ENCODE measurements at regions not wholly inside any gene's neighbourhood (a gene's known extent, or its start where the extent isn't known, plus 50 kb on each side); places are given as distances from the start of the nearest gene placed in this dataset.

DNA sequence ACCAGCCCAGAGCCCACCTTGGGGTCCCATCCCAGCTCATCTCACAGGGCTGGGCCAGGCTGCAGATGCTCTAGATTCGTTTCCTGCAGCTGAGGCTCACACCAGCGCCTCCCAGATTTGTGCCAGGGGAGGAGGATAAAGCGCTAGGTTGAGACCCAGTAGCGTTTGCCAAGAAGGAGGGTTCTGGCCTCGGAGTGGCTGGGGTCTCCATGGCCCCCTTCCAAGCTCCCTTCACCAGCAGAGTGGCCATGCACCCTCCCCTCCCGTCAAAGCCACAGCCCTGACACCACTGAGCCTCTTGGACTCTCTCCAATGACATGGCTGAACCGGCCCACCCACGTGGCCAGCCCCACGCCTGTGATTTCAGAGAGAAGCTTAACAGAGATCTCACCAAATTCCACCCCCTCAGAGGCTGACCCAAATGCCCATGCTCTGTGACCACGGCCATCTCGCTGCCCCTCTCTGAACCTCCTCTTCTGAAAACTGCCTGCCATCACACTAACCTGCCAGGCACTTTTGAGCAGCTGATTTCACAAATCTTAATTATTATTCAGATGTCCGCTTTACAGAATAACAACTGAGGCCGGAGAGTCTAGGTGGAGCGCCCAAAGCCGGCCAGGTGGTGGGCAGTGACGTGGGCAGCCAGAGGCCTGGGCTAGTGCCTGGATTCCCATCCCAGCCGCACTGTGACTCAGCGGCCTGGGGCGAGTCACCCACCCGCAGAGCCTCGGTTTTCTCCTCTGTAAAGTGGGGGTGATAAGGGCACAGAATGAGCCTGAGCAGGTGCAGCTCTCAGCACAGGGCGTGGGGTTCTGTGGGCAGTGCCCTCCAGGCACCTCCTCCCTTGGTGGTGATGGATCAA lies 155.7 kb downstream of the C9orf50 start:
- H3K4me1 Mint-ChIP-seq, result peaks cover 9 to 14% of the 10 kb centered on the region in 2 donors
- no peaks in the 10 kb centered on the region for H3K36me3 Mint-ChIP-seq
- H3K27ac Mint-ChIP-seq, result peak overlapping the region in 2 of 6 donors; percentile 49 to 80

DNA sequence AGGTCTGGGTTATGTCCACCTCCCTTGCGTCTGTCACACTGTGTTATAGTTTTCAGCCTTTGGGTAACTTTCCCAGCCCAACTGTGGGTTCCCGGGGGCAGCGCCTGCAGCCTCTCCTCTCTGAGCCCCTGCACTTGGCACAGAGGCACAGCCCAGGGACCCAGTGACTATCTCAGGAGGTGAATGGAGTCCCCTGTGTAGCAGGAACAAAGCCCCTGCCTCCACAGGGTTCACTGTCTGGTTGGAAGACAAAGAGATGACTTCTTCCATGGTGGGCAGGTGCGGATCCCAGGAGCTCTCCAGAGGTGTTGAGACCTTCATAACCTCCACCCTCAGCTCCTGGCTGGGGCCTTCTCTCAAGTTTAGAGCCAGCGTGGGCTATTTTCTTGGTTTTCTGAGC lies 156.9 kb downstream of the C9orf50 start:
- Mint-ChIP-seq H3K27ac (no peak overlapping the region), H3K36me3 (no peaks in the 10 kb centered on the region), H3K9me3 (peaks cover 0 to 1% (median 0%) of the 10 kb centered on the region in 6 donors), H3K4me1 (peaks cover 16 to 18% of the 10 kb centered on the region in 2 donors), H3K27me3 (ENCODE audit: low read depth in 3 of 3) (peaks cover 6 to 8% (median 7%) of the 10 kb centered on the region in 3 donors), H3K4me3 (no peak overlapping the region)
- no peak for DNase-seq

More for the DNA sequence above, 155.7 kb downstream of the C9orf50 start:
- H3K27me3 Mint-ChIP-seq (ENCODE audit: low read depth in 3 of 3), result peaks cover 6 to 11% (median 8%) of the 10 kb centered on the region in 3 donors
- peaks cover 0 to 1% (median 0%) of the 10 kb centered on the region in 6 donors for H3K9me3 Mint-ChIP-seq
- peak in 1 of 3 donors; percentile 8 for DNase-seq
- peak overlapping the region in 1 of 5 donors; percentile 54 for H3K4me3 Mint-ChIP-seq

DNA sequence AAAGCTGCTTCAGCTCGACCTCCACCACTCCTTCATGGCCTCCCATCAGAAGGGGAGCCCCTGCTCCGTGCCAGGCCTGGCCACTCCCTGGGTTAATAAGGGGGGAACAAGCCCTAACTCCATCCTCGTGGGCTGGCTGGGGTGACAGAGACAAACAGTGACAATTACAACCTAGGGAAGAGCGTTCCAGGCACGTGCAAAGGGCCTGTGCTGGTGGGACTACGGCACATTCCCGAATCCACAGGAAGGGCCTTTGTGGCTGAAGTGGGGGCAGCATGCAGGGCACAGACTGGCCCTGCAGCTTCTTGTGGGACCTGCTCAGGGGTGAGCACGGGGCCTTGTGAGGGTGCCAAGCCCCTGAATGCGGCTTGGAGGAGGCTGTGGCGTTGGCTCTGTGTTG lies 157.4 kb downstream of the C9orf50 start:
- Mint-ChIP-seq H3K27me3 (ENCODE audit: low read depth in 3 of 3) (peaks cover 6 to 9% (median 9%) of the 10 kb centered on the region in 3 donors), H3K4me1 (peaks cover 21 to 23% of the 10 kb centered on the region in 2 donors), H3K27ac (peak overlapping the region in 2 of 6 donors; percentile 53 to 55), H3K4me3 (no peak overlapping the region), H3K36me3 (no peaks in the 10 kb centered on the region), H3K9me3 (peaks cover 0 to 1% (median 0%) of the 10 kb centered on the region in 6 donors)
- no peak for DNase-seq

DNA sequence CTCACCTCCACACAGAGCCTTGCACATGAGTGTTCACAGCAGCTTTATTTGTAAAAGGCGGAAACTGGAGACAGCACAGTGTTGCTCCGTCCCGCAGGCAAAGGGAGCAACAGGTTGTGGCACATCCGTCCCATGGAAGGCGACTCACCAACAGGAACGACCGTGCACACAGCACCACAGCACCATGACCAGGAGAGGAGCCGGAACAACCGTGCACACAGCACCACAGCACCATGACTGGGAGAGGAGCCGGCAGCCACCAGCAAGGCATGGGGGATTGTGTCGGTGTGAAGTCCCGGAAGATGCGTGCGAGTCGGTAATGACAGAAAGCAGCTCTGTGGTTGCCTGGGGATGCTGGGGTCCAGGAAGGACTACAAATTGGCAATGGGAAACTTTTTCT lies 158.5 kb downstream of the C9orf50 start:
- Mint-ChIP-seq H3K4me3 (peak overlapping the region in 1 of 5 donors; percentile 4), H3K27ac (peak overlapping the region in 3 of 6 donors; percentile 40 to 64 (median 50)), H3K9me3 (no peaks in the 10 kb centered on the region)

DNA sequence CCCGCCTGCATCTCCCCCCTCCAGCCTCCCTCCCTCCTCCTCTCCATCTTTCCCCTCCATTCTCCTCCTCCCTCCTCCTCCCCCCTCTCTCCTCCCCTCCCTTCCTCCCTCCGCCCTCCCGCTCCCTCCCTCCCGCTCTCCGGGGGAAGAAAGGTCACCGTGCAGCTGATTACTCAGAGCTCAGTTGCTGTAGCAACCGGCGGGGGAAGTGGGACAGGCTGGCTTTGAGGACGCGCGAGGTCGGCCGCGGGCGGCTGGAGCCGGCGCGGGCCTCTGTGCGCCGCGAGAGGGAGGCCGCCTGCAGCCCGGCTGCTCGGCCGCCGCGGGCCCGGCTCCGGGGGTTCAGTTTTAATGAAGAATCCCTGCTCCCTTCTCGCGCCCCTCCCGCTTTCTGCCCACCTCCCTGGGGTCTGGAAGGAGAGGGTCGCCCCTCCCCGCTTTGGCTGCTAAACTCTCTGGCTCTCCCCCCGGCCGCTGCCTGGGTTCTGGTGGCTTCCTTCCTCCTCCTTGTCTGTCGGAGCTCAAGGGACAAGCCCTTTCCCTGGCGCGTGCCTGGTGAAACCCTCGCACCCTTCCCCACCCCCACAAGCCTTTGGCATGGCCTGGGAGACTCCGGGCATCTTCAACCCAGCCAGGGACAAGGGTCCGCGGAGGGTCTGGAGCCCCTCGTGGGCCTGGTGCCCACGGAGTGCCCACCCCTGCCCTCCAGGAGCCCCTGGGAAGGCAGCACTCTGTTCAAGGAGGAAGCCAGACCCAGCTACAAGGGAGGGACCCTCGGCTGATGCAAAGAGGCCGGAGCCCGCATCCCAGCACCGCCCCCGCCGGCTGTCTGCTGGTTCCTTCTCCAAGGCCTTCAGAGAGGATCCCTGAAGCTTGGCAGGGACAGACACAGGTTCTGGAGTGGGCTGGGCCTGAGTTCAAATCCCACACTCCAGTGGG lies 160.3 kb downstream of the C9orf50 start:
- Mint-ChIP-seq H3K9me3 (no peaks in the 10 kb centered on the region), H3K36me3 (no peaks in the 10 kb centered on the region), H3K27ac (peak overlapping the region; percentile 72 to 96 (median 92)), H3K4me3 (peak overlapping the region; percentile 77 to 86 (median 82)), H3K27me3 (ENCODE audit: low read depth in 3 of 3) (peaks cover 12 to 24% (median 18%) of the 10 kb centered on the region in 3 donors), H3K4me1 (peaks cover 46 to 49% of the 10 kb centered on the region in 2 donors)
- peak; percentile 88 to 89 (median 89) for DNase-seq

More for the DNA sequence above, 158.5 kb downstream of the C9orf50 start:
- no peaks in the 10 kb centered on the region for H3K36me3 Mint-ChIP-seq
- peaks cover 32 to 34% of the 10 kb centered on the region in 2 donors for H3K4me1 Mint-ChIP-seq
- H3K27me3 Mint-ChIP-seq (ENCODE audit: low read depth in 3 of 3), result peaks cover 8 to 18% (median 15%) of the 10 kb centered on the region in 3 donors
- DNase-seq, result no peak

DNA sequence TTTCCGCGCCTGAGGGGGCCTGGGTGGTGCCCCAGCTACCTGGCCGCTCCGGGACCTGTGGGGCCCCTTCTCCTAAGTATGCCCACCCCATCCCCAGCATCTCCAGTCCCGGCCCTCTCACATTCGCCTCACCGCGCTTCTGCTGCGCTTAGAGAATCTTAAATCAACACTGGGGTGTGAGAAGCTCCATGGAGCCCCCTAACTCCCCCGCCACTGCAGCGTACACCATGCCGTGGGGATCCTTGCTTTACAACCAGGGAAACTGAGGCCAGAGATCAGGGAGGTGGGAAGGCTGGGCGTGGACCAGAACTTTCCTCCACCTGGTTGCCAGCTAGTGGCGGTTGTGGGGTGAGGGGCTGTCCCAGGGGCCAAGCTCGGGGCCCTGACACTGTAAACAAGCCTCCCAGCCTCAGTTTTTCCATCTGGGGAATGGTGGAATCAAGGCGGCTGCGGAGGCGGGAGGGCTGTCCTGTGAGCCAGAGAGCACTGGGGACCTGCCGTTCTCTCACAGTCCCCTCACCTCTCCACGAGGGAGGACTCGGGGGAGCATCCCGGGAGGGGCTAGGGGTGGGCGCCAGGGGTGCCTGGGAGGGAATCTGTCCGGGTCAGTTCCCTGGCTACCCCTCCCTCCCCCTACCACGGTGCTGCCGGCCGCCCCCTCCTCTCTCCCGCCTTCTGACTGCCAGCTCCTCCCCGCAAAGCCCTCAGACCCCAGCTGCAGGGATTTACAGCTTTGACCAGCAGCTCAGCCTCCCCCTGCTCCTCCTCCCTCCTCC lies 161.2 kb downstream of the C9orf50 start:
- no peaks in the 10 kb centered on the region for H3K36me3 Mint-ChIP-seq
- peak overlapping the region in 4 of 5 donors; percentile 29 to 84 (median 66) for H3K4me3 Mint-ChIP-seq
- peak overlapping the region; percentile 43 to 97 (median 92) for H3K27ac Mint-ChIP-seq
- no peak for DNase-seq
- peaks cover 42 to 51% of the 10 kb centered on the region in 2 donors for H3K4me1 Mint-ChIP-seq
- H3K9me3 Mint-ChIP-seq, result peaks cover 0 to 2% (median 0%) of the 10 kb centered on the region in 6 donors
- H3K27me3 Mint-ChIP-seq (ENCODE audit: low read depth in 3 of 3), result peaks cover 16 to 27% (median 16%) of the 10 kb centered on the region in 3 donors

DNA sequence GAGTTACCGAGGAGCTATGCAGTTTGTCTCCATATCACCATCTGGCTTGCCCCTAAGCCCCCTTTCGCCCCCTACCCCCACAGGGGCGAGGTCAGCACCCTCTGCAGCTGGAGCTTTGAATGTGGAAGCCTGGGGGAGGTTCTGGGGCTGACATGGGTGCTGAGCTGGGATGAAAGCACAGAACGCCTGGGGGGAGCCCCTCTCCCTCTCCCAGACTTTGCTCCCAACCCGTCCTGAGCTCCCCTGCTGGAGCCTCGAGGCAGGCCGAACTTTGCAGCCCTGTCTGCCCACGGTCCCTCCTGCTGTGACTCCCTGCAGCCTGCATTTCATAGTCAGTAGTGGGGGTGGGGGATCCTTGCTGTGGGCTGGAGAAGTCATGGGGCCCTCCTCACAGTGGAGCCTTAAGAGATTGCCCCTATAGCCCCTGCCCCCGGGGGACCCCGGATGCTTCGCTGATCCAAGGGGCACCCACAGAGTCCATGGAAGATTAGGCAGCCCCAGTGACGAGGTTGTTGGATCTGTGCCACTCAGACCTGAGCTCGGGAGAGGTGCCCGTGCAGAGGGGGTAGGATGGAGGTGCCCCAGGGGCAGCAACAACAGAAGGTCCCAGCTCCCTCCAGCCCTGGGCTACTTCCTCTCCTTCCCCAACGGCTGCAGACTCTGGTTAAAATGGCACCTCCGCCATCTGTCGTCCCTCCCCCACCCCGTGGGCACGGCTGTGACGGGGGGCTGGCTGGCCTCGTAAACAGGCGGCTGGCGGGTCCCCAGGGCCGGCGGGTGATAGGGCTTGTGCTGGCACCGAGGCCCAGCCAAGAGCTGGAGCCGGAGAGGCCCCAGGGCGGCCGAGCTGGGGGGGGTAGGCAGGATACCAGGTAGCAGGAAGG lies 162.0 kb downstream of the C9orf50 start:
- Mint-ChIP-seq H3K9me3 (peaks cover 0 to 2% (median 0%) of the 10 kb centered on the region in 6 donors), H3K27ac (peak overlapping the region; percentile 90 to 97 (median 96)), H3K4me3 (peak overlapping the region; percentile 36 to 73 (median 67)), H3K27me3 (ENCODE audit: low read depth in 3 of 3) (peaks cover 19 to 29% (median 20%) of the 10 kb centered on the region in 3 donors), H3K4me1 (peaks cover 42 to 51% of the 10 kb centered on the region in 2 donors), H3K36me3 (no peaks in the 10 kb centered on the region)
- peak; percentile 57 to 65 (median 61) for DNase-seq

DNA sequence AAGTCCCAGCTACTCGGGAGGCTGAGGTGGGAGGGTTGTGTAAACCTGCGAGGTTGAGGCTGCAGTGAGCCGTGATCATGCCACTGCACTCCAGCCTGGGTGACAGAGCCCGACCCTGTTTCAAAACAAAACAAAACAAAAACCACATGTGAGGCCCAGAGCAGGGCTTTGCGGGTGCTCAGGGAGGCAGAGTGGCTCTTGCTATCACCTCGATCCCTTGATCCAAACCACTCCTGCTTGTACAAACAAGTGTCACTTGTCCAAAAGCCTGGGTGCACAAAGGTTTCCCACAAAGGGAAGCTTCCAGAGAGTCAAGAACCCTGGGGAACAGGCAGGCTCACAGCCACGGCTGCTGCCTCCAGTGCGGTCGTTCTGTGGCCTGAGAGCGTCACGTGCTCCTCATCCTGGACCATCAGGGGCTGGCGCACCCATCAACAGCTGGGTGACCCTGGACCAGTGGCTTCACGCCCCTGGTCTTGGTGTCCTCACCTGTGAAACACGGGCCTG lies 162.7 kb downstream of the C9orf50 start:
- Mint-ChIP-seq H3K27me3 (ENCODE audit: low read depth in 3 of 3) (peaks cover 21 to 28% (median 23%) of the 10 kb centered on the region in 3 donors), H3K27ac (peak overlapping the region; percentile 90 to 97 (median 96)), H3K4me3 (peak overlapping the region; percentile 36 to 73 (median 67)), H3K4me1 (peaks cover 42 to 53% of the 10 kb centered on the region in 2 donors), H3K9me3 (peaks cover 0 to 2% (median 0%) of the 10 kb centered on the region in 6 donors), H3K36me3 (no peaks in the 10 kb centered on the region)
- DNase-seq, result peak; percentile 80 to 86 (median 85)

DNA sequence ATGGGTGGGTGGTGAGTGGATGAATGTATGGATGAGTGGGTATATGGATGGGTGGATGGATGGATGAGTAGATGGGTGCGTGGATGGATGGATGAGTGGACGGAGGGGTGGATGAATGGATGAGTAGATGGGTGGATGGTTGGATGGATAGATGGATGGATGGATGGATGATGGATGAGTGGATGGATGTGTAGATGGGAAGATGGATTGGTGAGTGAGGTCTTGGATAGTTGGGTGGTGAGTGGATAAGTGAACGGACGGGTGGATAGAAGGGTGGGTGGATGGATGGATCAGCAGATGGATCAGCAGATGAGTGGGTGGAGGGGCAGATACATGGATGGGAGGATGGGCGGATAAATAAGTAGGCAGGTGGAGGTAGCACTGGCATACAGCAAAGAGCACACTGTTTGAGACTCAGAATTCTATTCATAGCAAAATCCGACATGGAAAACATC lies 163.5 kb downstream of the C9orf50 start:
- H3K27ac Mint-ChIP-seq, result peak overlapping the region; percentile 90 to 97 (median 96)
- H3K36me3 Mint-ChIP-seq, result no peaks in the 10 kb centered on the region

DNA sequence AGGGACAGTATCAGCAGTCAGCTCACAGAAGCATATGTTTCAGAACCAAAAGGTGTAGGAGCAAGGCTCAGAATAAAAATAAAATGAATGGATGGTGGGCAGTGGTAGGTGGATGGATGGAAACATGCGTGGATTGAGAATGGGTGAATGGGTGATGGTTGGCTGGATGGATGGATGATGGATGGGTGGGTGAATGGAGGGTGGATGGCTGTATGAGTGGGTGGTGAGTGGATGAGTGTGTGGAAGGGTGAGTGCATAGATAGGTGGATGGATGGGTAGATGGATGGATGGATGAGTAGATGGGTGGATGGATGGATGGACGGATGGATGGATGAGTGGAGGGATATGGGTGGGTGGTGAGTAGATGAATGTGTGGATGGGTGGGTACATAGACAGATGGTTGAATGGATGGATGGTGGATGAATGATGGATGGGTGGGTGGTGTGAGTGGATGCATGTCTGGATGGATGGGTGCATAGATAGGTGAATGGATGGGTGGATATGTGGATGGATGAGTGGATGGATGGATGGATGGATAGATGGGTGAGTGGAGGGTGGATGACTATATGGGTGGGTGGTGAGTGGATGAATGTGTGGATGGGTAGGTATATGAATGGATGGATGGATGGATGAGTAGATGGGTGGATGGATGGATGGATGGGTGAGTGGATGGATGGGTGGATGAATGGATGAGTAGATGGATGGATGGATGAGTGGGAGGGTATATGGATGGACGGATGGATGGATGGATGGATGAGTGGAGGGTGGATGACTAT lies 164.2 kb downstream of the C9orf50 start:
- Mint-ChIP-seq H3K4me3 (peak overlapping the region in 3 of 5 donors; percentile 12 to 77 (median 42)), H3K4me1 (peaks cover 42 to 53% of the 10 kb centered on the region in 2 donors), H3K36me3 (no peaks in the 10 kb centered on the region), H3K27me3 (ENCODE audit: low read depth in 3 of 3) (peaks cover 24 to 33% (median 24%) of the 10 kb centered on the region in 3 donors), H3K27ac (peak overlapping the region; percentile 19 to 97 (median 93)), H3K9me3 (peaks cover 0 to 2% (median 0%) of the 10 kb centered on the region in 6 donors)
- DNase-seq, result no peak

More for the DNA sequence above, 163.5 kb downstream of the C9orf50 start:
- H3K4me1 Mint-ChIP-seq, result peaks cover 42 to 53% of the 10 kb centered on the region in 2 donors
- H3K4me3 Mint-ChIP-seq, result peak overlapping the region; percentile 9 to 77 (median 45)
- peaks cover 0 to 2% (median 0%) of the 10 kb centered on the region in 6 donors for H3K9me3 Mint-ChIP-seq
- H3K27me3 Mint-ChIP-seq (ENCODE audit: low read depth in 3 of 3), result peaks cover 23 to 32% (median 24%) of the 10 kb centered on the region in 3 donors
- no peak for DNase-seq
